OCI-LY1 (cell line): ENCODE measurements at regions not wholly inside any gene's neighbourhood (a gene's known extent, or its start where the extent isn't known, plus 50 kb on each side); places are given as distances from the start of the nearest gene placed in this dataset.

Experiments
- CTCF ChIP-seq: fragments of 200-600 bp; sonication (generic), shearing (Covaris generic); IDR thresholded peaks from 2 replicates; pipeline ENCODE4 v1.5.1; 2017; ENCODE audit warnings: mild to moderate bottlenecking, antibody characterized with exemption, low read length, moderate library complexity, mixed read lengths
- EZH2 ChIP-seq: fragments of 200-600 bp; sonication (generic), shearing (Covaris generic); IDR thresholded peaks from 2 replicates; pipeline ENCODE4 v1.8.0; 2017; ENCODE audit warnings: borderline replicate concordance, mixed run types, mild to moderate bottlenecking, antibody characterized with exemption, low read length, moderate library complexity, mixed read lengths

GRCh38 chr1:36559061-36559460 lies 76.3 kb upstream of the CSF3R start:
- no peak for TF ChIP-seq CTCF
- TF ChIP-seq EZH2, result no peak
